Endothelial cell of hepatic sinusoid (primary cell): ENCODE measurements at regions not wholly inside any gene's neighbourhood (a gene's known extent, or its start where the extent isn't known, plus 50 kb on each side); places are given as distances from the start of the nearest gene placed in this dataset.

Experiments used
- in situ Hi-C: cut with HindIII; loops from 2 replicates; pipeline ENCODE4 v1.10.0; 2017; ENCODE audit warnings: low sequenced_read_pairs

GRCh38 chr9:15372455-15372854 is 50.2 kb upstream of the SNAPC3 start:
- in situ Hi-C loops: no loop called here

DNA sequence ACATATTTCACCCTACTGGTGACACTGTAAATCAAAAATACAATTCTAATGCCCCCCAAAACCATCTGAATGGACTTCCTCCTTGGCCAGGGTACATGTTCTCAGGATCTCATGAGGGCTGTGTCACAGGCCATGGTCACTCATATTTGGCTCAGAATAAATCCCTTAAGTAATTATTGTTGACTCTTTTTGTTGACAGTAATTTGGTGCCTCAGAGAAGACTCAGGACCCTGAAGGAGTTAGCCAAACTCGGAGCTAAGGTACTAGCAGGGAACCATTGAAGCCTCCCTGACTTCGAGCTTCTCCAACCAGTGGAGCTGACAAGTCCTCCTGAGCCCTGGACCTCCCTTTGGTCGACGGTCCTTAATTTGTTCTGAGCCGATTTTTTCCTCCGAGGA is 51.2 kb upstream of the SNAPC3 start:
- in situ Hi-C loops: no loop called here

DNA sequence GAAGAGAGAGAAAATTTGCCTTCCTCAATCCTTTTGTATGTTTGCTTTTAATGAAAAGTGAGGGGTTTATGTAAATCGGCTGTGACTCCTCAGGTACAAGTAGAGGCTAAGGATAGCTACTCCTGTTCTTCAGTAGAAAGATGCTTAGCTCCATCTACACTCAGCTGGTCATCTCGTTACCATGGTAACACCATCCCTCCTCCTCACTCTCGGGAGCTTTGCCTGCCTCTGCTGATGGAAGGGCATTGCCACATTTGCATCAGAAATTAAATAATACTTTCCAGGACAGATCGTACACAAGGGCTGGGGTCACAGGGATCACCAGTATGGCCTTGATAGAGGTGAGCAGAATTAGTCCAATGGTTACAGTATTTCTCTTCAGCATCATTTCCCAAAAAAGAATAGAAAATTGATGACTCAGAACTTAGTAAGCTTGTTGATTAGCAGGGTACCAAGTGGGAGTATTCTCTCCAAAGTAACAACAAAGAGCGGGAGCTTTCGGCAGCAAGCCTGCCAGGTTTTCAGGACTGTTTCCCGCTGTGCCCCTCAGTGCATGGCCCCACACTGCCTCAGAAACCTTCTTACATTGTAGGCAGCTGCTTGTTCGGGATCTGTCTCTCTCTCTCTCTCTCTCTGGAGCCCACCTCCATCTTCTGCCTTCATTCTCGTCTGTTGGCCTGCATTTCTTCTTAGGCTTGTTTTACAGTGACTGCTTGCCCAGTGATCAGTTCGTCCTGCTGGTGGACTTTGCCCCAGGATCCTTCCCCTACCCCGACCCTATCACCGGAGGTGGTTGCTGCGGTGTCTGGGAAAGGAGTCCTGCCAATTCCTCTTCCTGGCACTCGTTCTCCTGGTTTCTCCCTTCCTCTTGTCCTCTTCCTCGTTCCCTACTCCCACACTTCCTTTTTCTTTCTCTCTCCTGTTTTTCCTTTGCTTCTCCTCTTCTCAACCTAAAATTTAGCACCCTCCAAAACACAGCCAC is 51.9 kb upstream of the SNAPC3 start:
- in situ Hi-C loops: no loop called here

- in situ Hi-C loops: no loop called here
Measured at GRCh38 chr9:15369871-15370270, 52.8 kb upstream of the SNAPC3 start.

- in situ Hi-C loops: no loop called here
Measured at GRCh38 chr9:15369238-15369637, 53.4 kb upstream of the SNAPC3 start.

- in situ Hi-C loops: loop anchor here (5.0 kb wide), 1 partner anchor 57 kb away; the partner anchor contains the start of gene SNAPC3
Measured at GRCh38 chr9:15364975-15365553, 57.6 kb upstream of the SNAPC3 start.

GRCh38 chr9:15361737-15362136 is 54.7 kb upstream of the TTC39B start:
- in situ Hi-C loops: loop anchor here (5.0 kb wide), 1 partner anchor 61 kb away; the partner anchor contains the start of gene SNAPC3

DNA sequence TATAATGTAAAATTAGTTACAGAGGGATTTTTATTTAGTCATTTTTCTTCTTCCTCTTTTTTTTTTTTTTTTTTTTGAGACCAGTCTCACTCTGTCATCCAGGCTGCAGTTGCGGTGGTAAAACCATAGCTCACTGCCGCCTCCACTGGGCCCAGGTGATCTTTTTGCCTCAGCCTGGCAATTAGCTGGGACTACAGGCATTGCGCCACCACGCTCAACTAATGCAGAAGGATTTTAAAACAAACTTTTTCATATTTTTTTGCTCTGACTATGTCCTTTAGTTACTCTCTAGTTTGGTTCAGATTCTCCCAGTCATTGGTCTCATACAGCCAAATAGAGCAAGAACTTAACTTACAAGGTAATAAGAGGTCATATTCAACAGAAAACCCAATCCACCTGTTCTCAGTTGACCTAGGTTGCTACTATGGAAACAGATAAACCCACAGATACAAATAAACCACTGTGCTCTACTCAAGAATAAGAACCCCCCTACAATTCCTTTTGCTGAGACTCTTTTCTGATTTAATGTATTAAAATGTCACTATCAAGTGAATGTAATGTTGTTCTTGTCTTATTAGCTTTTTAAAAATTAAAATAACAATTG is 50.1 kb upstream of the TTC39B start:
- in situ Hi-C loops: no loop called here
